Glutamatergic neuron (in vitro differentiated cells): ENCODE measurements at regions not wholly inside any gene's neighbourhood (a gene's known extent, or its start where the extent isn't known, plus 50 kb on each side); places are given as distances from the start of the nearest gene placed in this dataset.

ENCODE experiments used
- DNase-seq: peaks from one replicate; pipeline ENCODE4 v3.0.0; 2022
- H3K27ac Mint-ChIP-seq: one replicate; pipeline ENCODE4 v1.8.0; 2020; ENCODE audit warnings: mild to moderate bottlenecking, mixed read lengths, inconsistent platforms; ENCODE audit not compliant: unreplicated experiment
- H3K27me3 Mint-ChIP-seq: one replicate; pipeline ENCODE4 v1.8.0; 2020; ENCODE audit warnings: mild to moderate bottlenecking, moderate library complexity, mixed read lengths, inconsistent platforms; ENCODE audit not compliant: unreplicated experiment
- H3K36me3 Mint-ChIP-seq: one replicate; pipeline ENCODE4 v1.8.0; 2020; ENCODE audit warnings: mild to moderate bottlenecking, mixed read lengths, inconsistent platforms; ENCODE audit not compliant: unreplicated experiment
- H3K4me1 Mint-ChIP-seq: one replicate; pipeline ENCODE4 v1.8.0; 2020; ENCODE audit warnings: mild to moderate bottlenecking, low read depth, mixed read lengths, inconsistent platforms; ENCODE audit not compliant: unreplicated experiment
- H3K4me3 Mint-ChIP-seq: one replicate; pipeline ENCODE4 v1.8.0; 2020; ENCODE audit warnings: mild to moderate bottlenecking, mixed read lengths, inconsistent platforms; ENCODE audit not compliant: unreplicated experiment
- H3K9me3 Mint-ChIP-seq: one replicate; pipeline ENCODE4 v1.8.0; 2020; ENCODE audit warnings: mild to moderate bottlenecking, moderate library complexity, mixed read lengths, inconsistent platforms; ENCODE audit not compliant: unreplicated experiment
- CTCF ChIP-seq: fragments of 200-600 bp; sonication (generic); IDR thresholded peaks from one replicate; pipeline ENCODE4 v1.5.0; 2021; ENCODE audit not compliant: partially characterized antibody, unreplicated experiment

GRCh38 chr7:155930527-155930926 is 118.3 kb upstream of the SHH start:
- Mint-ChIP-seq H3K27ac (no peak overlapping the region), H3K36me3 (no peaks in the 10 kb centered on the region), H3K27me3 (peaks cover 7% of the 10 kb centered on the region), H3K4me3 (no peak overlapping the region), H3K4me1 (no peaks in the 10 kb centered on the region), H3K9me3 (peaks cover 2% of the 10 kb centered on the region)
- no peak for TF ChIP-seq CTCF
- no peak for DNase-seq

GRCh38 chr7:155930061-155930460 is 117.8 kb upstream of the SHH start:
- peaks cover 2% of the 10 kb centered on the region for H3K9me3 Mint-ChIP-seq
- H3K27ac Mint-ChIP-seq = no peak overlapping the region
- H3K4me1 Mint-ChIP-seq = no peaks in the 10 kb centered on the region
- H3K36me3 Mint-ChIP-seq = no peaks in the 10 kb centered on the region
- no peak for DNase-seq
- H3K4me3 Mint-ChIP-seq = no peak overlapping the region
- TF ChIP-seq CTCF = no peak
- peaks cover 4% of the 10 kb centered on the region for H3K27me3 Mint-ChIP-seq

- H3K9me3 Mint-ChIP-seq = peaks cover 2% of the 10 kb centered on the region
- H3K4me3 Mint-ChIP-seq = no peak overlapping the region
- no peak for TF ChIP-seq CTCF
- H3K27me3 Mint-ChIP-seq = peaks cover 1% of the 10 kb centered on the region
- no peaks in the 10 kb centered on the region for H3K4me1 Mint-ChIP-seq
- no peak for DNase-seq
- no peak overlapping the region for H3K27ac Mint-ChIP-seq
- H3K36me3 Mint-ChIP-seq = no peaks in the 10 kb centered on the region
Observed at GRCh38 chr7:155928583-155928982, 116.3 kb upstream of the SHH start.

GRCh38 chr7:155927905-155928304 is 115.6 kb upstream of the SHH start:
- no peaks in the 10 kb centered on the region for H3K36me3 Mint-ChIP-seq
- no peaks in the 10 kb centered on the region for H3K4me1 Mint-ChIP-seq
- H3K9me3 Mint-ChIP-seq = peaks cover 2% of the 10 kb centered on the region

GRCh38 chr7:155925682-155926081 is 113.4 kb upstream of the SHH start:
- DNase-seq = no peak

More at GRCh38 chr7:155927905-155928304, 115.6 kb upstream of the SHH start:
- H3K27me3 Mint-ChIP-seq = peaks cover 1% of the 10 kb centered on the region
- no peak overlapping the region for H3K27ac Mint-ChIP-seq
- TF ChIP-seq CTCF = no peak
- no peak overlapping the region for H3K4me3 Mint-ChIP-seq
- no peak for DNase-seq

More at GRCh38 chr7:155925682-155926081, 113.4 kb upstream of the SHH start:
- TF ChIP-seq CTCF = no peak
- Mint-ChIP-seq H3K27me3 (no peaks in the 10 kb centered on the region), H3K36me3 (no peaks in the 10 kb centered on the region), H3K27ac (no peak overlapping the region), H3K9me3 (no peaks in the 10 kb centered on the region), H3K4me3 (no peak overlapping the region), H3K4me1 (no peaks in the 10 kb centered on the region)
